GM20000 (cell line): ENCODE measurements at regions not wholly inside any gene's neighbourhood (a gene's known extent, or its start where the extent isn't known, plus 50 kb on each side); places are given as distances from the start of the nearest gene placed in this dataset.

Experiments
- DNase-seq: peaks from one replicate; pipeline ENCODE4 v3.0.0; 2012; ENCODE audit warnings: low spot score
- TF ChIP-seq, protein P1 (sequence below): IDR thresholded peaks from 2 replicates; pipeline ENCODE4 v1.5.1; 2012; ENCODE audit warnings: mild to moderate bottlenecking, control low read depth; ENCODE audit errors: extremely low read depth, missing control alignments

DNA sequence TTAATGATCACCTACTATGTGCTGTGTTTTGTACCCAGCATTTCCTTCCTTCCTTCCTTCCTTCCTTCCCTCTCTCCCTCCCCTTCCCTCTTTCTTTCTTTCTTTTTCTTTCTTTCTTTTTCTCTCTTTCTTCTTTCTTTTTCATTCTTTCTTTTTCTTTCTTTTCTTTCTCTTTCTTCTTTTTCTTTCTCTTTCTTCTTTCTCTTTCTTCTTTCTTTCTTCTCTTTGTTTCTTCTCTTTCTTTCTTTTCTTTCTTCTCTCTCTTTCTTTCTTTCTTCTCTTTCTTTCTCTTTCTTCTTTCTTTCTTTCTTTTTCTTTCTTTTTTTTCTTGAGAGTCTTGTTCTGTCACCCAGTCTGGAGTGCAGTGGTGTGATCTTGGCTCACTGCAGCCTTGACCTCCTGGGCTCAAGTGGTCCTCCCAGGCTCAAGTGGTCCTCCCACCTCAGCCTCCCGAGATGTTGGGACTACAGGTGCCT is 165.7 kb upstream of the MVB12B start:
- no peak for DNase-seq
- TF ChIP-seq, protein P1, sequence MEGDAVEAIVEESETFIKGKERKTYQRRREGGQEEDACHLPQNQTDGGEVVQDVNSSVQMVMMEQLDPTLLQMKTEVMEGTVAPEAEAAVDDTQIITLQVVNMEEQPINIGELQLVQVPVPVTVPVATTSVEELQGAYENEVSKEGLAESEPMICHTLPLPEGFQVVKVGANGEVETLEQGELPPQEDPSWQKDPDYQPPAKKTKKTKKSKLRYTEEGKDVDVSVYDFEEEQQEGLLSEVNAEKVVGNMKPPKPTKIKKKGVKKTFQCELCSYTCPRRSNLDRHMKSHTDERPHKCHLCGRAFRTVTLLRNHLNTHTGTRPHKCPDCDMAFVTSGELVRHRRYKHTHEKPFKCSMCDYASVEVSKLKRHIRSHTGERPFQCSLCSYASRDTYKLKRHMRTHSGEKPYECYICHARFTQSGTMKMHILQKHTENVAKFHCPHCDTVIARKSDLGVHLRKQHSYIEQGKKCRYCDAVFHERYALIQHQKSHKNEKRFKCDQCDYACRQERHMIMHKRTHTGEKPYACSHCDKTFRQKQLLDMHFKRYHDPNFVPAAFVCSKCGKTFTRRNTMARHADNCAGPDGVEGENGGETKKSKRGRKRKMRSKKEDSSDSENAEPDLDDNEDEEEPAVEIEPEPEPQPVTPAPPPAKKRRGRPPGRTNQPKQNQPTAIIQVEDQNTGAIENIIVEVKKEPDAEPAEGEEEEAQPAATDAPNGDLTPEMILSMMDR: no peak

DNA sequence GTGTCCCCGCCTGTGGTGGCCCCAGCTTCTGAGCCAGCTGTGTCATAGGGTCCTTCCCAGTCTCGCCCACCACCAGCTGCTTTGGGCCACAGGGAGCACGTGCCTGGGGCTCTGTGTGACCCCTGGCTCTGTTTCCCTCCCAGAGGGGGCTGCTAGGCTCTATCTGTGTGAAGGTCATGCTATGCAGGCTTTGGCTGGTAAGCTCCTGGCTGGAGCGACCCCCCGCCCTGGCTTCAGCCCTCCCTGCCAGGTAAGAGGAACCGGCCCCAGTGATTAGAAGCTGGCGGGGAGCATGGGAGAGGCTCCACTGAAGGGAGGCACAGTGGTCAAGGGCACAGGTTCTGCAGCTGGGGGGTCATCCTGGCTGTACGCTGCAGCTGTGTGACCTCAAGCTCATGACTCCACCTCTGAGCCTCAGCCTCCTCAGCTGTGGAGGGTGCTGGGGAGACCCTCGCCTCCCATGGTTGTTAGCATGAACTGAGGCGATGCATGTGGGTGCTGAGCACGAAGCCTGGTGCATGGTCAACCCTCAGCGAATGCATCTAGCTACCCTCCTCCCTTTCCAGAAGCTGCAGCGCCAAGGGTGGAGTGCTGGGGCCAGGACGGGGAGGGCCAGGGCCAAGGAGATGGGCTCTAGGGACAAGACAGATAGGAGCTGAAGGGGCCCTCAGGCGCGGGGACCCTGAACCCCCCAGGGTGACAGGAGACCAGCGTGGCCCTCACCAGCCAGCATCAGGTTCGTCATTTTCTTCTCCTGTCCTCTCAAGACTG is 163.8 kb upstream of the MVB12B start:
- TF ChIP-seq, protein P1: no peak

DNA sequence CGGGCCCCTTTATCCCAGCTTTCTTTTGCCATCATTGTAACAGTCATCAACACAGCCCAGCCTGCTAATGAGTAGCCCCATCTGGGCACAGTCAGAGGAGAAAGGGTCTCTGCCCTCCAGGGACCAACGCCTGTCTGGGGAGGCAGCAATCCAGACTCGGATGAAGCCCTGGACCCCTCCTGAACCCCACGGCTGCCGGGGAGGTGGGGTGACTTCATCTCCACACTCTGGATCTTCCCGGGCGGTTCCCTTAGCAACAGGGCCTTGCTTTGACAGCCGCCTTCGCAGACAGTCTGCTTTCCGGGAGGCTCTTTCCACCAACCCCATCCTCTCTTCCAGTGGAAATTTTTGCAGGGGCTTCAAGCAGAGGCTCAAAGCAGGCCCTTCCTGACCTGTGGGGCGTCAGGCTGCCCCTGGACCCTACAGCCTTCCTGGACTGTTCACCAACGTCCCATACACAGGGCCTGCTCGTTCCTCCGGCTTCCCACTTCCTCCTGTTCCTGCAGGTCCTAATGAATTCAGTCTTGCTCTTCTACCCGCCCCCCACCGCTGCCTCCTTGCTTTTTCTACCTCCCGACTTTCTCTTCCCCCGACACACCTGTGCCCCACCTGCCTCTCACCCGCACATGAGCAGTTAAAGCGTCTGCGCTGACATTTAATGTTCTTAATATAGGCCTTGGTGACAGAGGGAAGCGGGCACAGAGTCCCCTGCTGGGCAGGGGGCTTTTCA is 161.7 kb upstream of the MVB12B start:
- peak; percentile 0 for DNase-seq
- TF ChIP-seq, protein P1: no peak

More for the DNA sequence above, 163.8 kb upstream of the MVB12B start:
- DNase-seq: peak; percentile 0

DNA sequence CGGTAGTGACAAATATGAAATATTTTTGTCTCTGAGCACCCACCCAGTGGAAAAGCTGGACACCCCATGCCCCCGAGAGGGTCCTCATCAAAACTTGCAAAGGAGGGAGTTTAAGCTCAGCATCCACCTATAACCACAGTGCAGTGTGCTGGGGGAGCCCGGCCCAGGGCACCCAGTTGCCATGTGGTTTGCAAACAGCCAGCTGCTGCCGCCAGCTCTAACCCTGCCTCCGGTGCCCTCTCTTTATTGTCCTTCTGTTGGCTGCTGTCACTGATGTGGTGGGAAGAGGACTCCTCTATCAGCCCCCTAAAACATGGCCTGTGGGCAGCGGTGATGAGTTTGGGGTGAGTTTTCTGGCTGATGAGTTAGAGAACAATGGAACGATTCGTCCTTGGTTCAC is 160.9 kb upstream of the MVB12B start:
- TF ChIP-seq, protein P1: no peak
- DNase-seq: no peak

DNA sequence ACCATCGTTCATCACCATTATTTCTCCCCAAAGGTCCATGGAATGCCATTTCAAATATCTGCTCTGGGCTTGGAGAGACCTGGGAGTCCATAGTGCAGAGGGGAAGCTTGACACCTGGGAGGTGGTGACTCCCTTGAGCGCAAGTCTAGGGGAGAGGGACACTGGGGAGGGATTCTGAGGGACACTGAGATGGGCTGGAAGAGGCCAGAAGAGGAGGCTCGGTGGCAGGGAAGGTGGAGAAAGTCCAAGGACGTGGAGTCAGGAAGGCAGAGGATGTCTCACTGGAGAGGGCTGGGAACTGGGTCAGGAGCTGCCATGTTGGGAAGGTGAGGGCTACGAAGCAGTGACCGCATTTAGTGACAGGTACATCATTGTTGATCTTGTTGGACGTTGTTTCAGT is 160.3 kb upstream of the MVB12B start:
- TF ChIP-seq, protein P1: no peak
- no peak for DNase-seq

DNA sequence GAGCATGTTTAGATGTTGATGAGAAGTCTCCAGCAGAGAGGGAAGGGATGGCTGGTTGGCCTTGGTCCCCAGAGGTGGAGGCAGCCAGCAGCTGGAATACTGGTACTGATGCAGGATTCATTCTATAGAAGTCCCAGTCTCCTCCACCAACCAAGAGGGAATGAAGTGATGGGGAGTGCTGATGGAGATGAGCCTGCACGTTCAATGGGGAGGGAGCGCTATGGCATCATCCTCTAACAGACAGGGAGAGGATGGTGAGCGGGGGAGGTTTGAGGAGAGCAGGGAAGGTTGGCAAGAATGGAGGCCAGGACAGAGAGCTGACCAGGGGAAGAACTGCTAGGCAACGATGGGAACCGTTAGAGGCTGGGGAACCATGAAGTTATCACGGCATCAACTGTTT is 159.8 kb upstream of the MVB12B start:
- no peak for DNase-seq
- TF ChIP-seq, protein P1: no peak

DNA sequence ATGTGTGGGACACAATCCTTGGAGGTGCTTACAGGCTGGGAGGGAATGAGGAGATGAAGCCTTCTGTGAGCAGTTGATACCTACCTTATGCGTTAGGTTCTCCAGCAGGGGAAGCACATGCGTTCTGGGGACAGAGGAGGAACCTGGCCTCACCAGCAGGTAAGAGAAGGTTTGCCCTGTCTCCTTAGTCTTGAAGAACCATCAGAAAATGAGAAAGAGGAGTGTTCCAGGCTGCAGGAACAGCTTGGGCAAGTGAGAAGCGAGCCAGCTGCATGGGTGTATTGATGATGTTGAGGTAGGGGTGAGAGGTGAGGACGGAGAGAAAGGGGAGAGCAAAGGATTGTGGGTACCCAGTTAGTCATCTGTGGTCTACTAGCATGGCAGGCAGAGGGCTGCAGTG is 156.9 kb upstream of the MVB12B start:
- TF ChIP-seq, protein P1: no peak
- no peak for DNase-seq
